NCI-H146 (cell line): ENCODE measurements at regions not wholly inside any gene's neighbourhood (a gene's known extent, or its start where the extent isn't known, plus 50 kb on each side); places are given as distances from the start of the nearest gene placed in this dataset.

Source experiments
- DNase-seq: peaks from one replicate; lab custom pipeline; 2025; lab: John Stamatoyannopoulos, UW

DNA sequence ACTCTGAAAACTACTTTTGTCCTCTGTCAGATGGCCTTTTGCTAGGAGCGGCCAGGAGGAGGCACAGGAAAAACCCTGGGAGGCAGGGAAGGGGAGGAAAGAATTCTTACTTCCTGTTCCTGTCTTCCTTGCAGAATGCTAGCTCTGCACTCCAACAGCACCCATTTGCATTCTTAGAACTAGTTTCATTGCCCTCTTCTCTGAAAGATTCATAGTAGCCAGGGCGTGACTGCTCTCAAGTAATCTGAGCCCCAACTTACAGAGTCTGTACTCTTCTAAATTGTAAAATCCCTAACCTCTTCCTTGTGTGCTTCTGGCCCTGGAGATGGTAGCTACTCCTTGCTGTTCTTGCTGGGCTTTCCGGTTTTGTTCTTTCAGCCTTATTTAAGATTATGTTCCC, 75.3 kb upstream of the STEAP1 start:
- DNase-seq: no peak

DNA sequence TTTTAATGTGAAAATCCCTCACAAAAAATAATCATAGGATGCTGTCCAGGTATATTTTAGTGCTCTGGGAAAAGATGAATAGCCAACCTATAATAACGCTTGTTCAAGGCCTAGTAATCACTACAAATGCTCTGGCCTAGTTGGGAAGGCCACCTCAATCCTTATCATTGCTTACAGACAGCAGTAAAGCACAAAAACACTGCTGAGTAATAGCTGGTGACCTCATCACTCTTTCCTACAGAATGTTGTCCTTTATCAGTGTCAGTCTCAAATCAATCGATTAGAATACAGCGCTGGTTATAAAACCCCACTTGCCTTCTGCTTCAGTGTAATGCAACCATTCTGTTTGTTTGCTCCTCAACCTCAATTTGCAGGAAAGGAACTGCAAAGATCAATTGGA, 72.6 kb upstream of the STEAP1 start:
- DNase-seq: no peak

DNA sequence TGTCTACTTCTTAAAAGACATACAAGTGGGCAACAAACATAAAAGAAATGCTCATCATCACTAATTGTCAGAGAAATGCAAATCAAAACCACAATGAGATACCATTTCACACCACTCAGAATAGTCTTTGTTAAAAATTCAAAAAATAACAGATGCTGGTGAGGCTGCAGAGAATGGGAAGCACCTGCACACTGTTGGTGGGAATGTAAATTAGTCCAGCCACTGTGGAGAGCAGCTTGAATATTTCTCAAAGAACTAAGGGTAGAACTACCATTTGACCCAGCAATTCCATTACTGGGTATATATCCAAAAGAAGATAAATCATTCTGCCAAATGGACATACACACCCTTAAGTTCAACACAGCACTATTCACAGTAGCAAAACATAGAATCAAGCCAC, 61.8 kb upstream of the STEAP1 start:
- DNase-seq: no peak

DNA sequence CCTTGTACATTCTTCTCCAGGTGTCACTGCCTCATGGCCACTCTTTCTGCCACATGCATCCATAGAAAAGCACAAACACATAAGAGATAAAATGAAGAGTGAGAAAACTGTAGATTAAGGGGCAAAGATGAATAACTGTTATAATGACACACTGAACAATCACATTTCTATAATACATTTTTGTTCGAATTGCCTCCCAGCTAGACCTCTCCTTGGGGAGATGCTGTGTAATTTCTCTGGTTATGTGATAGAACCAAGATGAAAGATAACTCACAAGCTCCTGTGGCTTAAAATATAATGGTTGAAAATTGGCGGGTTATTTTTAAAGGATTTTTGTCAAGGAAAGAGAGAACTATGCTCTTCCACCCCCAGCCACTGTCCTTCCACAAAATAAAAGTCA, 60.2 kb upstream of the STEAP1 start:
- DNase-seq: no peak
